ENCODE measurements at regions not wholly inside any gene's neighbourhood (a gene's known extent, or its start where the extent isn't known, plus 50 kb on each side); places are given as distances from the start of the nearest gene placed in this dataset.

DNA sequence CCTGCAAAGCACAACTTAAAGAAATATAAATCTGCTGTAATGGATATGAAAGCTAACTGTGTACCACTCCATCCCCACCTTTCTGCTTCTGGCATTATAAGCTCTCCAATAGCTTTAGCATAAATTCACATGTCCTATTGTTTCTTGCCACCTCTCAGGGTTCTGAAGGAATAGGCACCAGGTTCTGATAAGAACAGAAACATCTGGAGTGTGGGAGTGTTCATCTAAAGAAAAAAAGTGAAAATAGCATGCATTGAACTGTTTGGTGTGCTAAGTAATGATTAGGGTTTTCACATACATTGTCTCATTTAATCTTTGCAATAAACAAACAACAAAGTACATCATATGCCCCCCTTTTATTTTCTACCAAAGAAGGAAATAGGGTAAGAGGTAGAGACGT is 72.3 kb downstream of the FAM76B start:
- no peak for DNase-seq

- no peak for DNase-seq
These were observed 73.3 kb downstream of the FAM76B start for GRCh38 chr11:95716266-95716665.

DNA sequence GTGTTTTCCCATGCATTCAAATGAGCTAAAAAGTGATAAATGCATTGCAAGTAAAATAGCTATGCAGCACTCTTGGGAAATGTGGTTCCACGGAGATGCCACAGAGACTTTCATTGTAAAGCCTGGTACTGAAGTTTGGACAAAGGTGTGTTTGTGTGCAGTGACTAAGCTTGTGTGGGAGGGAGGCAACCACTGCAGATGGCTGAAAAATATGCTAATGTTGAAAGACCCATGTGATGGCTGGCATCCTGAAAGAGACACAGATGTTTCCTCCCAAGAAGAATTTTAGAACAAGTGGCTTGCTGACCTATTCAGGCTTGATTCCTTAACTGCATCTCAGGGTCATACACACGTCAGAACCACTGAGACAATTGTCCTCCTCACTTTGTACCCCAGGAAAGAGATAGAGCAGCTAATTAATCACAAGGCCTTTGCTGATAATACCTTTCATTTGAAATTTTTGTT is 73.8 kb downstream of the FAM76B start:
- no peak for DNase-seq

GRCh38 chr11:95714843-95715776 is 74.5 kb downstream of the FAM76B start:
- no peak for DNase-seq

- no peak for DNase-seq
These were observed 76.2 kb downstream of the FAM76B start for GRCh38 chr11:95713428-95713827.

- DNase-seq, result no peak
These were observed 77.7 kb downstream of the FAM76B start for GRCh38 chr11:95711945-95712221.

GRCh38 chr11:95711162-95711944 is 78.2 kb downstream of the FAM76B start:
- DNase-seq, result no peak

GRCh38 chr11:95708681-95709080 is 80.9 kb downstream of the FAM76B start:
- DNase-seq, result no peak

DNA sequence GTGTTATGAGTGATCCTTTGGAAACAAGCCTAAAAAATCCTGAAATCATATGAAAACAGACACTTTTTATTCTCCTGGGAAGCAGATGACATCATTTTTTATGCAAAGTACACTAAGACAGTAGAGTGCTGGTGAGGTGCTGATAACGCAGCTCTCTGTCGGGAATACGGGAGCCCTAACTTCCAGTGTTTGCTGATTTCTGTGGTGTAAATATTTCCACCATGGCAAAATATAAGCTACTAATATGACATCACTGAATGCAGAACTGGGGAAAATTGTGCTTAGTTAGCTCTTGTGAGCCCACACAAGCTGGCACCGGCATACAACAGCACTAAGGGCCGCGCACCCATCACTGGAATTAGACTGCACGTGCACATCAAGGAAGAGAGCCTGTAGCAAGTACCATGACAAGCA is 82.6 kb downstream of the FAM76B start:
- no peak for DNase-seq

GRCh38 chr11:95705485-95706124 is 84.0 kb downstream of the FAM76B start:
- peak; percentile 70 for DNase-seq

- DNase-seq, result no peak
These were observed 84.7 kb downstream of the FAM76B start for GRCh38 chr11:95704865-95705264.

- no peak for DNase-seq
These were observed 86.5 kb downstream of the FAM76B start for GRCh38 chr11:95703049-95703448.

DNA sequence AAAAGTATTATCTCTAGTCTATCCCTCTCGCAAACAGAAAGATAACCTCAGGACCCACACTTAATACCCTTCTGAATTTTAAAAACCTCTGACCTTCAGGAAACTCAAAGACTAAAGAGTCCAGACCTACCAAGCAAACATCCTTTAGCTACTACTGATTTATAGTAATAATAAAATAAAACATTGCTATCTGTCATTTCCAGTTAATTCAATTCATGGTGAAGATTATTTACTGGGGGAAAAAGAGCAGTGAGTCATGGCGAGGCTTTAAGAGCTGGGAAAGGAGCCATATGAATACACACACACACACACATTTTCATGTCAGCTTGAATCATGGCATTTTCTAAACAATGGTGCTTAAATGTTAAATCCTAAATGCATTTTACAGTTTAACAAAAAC is 87.1 kb downstream of the FAM76B start:
- DNase-seq, result peak; percentile 59

- DNase-seq, result no peak
These were observed 89.1 kb downstream of the FAM76B start for GRCh38 chr11:95700471-95700817.

DNA sequence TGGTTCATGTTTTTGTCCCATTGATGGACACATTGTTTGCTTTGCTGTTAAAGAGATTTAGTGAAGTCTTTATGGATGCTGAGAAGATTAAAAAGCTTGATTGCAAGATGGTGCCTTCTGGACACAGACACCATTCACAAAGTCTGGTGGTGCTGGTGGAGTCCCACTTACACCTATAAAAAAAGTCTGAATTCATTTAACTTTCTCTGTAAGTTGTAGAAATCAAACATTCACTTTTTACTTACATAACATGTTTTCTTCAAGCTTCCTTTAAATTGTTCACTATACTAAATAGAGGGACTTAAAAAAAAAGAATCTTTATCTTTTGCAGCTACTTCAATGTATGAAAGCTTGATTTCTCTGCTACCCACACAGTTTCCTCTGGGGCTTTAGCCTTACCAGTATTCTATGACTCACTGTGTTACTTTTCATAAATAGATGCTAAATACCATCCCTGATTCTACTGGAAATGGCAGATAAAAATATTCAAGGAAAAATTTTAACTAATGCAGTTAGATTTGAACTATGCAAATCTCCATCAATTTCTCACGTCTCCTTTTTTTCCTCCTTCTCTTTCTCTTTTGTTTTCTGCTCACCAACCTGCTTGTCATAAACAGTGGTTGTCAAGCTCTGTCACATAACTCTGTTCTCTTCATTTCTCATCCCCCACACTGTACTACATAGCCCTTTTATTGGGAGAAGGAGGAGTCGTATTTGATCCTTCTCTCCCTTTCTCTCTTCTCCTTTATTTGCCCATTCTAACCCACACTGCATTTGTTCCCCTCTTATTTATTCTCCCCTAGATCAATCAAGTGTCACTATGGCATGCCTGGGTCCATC is 89.7 kb downstream of the FAM76B start:
- peak; percentile 39 for DNase-seq

DNA sequence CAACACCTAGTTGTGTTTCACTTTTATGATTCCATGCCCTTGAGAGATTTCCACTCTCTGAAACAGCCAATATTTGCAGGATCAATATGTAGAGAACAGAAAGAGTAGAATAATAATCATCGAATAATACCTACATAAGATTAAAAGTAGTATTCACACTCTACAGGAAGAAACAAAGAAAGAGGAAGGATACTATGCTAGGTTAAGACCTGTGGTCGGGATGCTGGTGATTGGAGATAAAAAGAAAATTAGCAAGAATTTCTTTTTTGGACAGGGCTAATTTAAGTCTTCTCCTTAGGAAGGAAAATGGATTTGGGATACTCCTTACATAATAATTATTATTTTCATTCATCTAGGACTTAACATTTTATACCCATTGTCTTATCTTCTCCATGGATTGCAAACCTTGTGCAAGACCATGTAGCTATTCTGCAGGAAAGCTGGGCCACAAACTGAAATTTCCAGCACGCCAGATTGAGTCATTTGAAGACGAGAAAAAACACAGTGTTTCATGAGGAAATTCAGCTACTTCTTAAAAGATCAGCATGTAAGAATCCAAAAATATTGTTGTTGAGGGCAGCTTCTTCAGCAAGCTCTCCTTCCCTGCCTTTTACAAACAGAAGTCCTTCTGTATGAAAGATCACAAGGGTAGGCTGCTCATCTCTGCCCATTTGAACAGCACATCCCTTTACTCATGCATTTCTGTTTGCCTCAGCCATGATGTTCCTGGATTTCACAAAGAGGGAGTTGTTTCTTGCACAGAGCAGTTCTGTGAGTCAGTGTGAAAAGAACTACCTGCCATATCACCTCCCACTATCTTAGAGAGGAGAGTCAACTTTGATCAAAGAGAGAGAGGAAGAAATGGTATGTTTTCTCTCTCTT is 90.7 kb downstream of the FAM76B start:
- DNase-seq, result peak; percentile 64

- no peak for DNase-seq
These were observed 91.8 kb downstream of the FAM76B start for GRCh38 chr11:95697614-95698408.

DNA sequence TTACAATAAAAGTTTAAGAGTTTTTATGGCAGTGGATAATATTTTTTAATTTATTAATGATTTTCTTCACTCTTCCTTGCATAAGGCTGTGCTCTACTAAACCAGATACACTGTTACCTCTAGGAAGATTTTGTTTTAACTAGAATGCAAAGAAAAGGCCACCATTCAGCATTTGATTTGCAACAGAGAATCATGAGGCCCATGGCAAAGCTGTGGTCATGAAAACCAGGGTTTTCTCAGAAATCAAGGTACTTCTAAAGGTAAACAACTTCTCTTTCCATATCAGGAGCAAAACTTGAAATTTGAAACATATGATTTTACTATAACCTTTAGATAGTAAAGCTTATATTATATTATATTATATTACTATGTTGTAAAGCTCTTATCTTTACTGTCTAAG is 94.4 kb downstream of the FAM76B start:
- no peak for DNase-seq

GRCh38 chr11:95693298-95693697 is 96.3 kb downstream of the FAM76B start:
- no peak for DNase-seq

GRCh38 chr11:95692526-95693260 is 96.9 kb downstream of the FAM76B start:
- DNase-seq, result peak; percentile 59

All from NCI-H226 (cell line).